ENCODE measurements at regions not wholly inside any gene's neighbourhood (a gene's known extent, or its start where the extent isn't known, plus 50 kb on each side); places are given as distances from the start of the nearest gene placed in this dataset.

DNA sequence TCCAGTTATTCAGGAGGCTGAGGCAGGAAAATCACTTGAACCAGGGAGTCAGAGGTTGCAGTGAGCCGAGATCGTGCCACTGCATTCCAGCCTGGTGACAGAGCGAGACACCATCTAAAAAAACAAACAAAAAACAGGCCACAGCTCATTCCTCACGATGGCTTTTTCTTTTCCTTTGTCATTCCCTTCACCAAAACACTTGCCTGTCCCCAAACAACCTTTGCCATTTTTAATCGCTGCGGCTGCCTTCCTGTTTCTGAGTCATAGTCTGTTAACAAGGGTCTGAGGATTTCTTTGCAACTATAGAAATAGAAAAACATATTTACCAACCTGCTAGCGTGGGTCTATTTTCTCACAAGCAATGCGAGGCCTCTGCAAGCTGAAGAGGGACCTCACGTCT, 123.0 kb upstream of the FSTL4 start:
- TF ChIP-seq, protein P1, sequence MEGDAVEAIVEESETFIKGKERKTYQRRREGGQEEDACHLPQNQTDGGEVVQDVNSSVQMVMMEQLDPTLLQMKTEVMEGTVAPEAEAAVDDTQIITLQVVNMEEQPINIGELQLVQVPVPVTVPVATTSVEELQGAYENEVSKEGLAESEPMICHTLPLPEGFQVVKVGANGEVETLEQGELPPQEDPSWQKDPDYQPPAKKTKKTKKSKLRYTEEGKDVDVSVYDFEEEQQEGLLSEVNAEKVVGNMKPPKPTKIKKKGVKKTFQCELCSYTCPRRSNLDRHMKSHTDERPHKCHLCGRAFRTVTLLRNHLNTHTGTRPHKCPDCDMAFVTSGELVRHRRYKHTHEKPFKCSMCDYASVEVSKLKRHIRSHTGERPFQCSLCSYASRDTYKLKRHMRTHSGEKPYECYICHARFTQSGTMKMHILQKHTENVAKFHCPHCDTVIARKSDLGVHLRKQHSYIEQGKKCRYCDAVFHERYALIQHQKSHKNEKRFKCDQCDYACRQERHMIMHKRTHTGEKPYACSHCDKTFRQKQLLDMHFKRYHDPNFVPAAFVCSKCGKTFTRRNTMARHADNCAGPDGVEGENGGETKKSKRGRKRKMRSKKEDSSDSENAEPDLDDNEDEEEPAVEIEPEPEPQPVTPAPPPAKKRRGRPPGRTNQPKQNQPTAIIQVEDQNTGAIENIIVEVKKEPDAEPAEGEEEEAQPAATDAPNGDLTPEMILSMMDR (IDR thresholded peaks at IDR 0.05; ENCODE audit: low read length): no peak
- no peak for TF ChIP-seq EZH2 (IDR thresholded peaks at IDR 0.05; ENCODE audit: borderline replicate concordance, low read length)

DNA sequence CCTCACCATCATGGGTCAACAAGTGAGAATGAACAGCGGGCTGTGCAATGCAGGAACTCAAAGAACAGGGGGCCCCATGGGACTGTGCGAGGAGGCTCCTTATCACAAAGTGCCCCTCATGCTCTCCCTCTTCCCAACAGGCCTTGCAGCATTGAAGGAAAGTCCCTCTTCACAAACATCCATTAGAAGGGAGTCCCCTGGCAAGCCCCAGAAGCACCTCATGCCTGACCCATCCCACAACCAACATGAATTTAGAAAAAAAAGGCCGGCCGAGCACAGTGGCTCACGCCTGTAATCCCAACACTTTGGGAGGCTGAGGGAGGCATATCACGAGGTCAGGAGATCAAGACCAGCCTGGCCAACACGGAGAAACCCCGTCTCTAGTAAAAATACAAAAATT, 122.6 kb upstream of the FSTL4 start:
- no peaks in the 10 kb centered on the region for H4K20me1 ChIP-seq (ENCODE audit: insufficient read depth, low read length)
- H3K9me3 ChIP-seq (ENCODE audit: low read length): no peaks in the 10 kb centered on the region
- H3K4me1 ChIP-seq (ENCODE audit: insufficient read depth, low read length, severe bottlenecking): no peaks in the 10 kb centered on the region
- no peak overlapping the region for H2AFZ ChIP-seq (ENCODE audit: low read length)
- no peaks in the 10 kb centered on the region for H3F3A ChIP-seq (ENCODE audit: insufficient read depth, low read length)
- H3K9ac ChIP-seq (ENCODE audit: low read length): no peak overlapping the region
- no peak for TF ChIP-seq EZH2 (IDR thresholded peaks at IDR 0.05; ENCODE audit: borderline replicate concordance, low read length)
- TF ChIP-seq, protein P1 (IDR thresholded peaks at IDR 0.05; ENCODE audit: low read length): no peak
- no peaks in the 10 kb centered on the region for H3K79me2 ChIP-seq (ENCODE audit: insufficient read depth, low read length)
- H3K36me3 ChIP-seq (ENCODE audit: insufficient read depth, low read length): no peaks in the 10 kb centered on the region
- H3K9me2 ChIP-seq (ENCODE audit: low read depth, low read length): no peaks in the 10 kb centered on the region
- no peak overlapping the region for H3K4me3 ChIP-seq (ENCODE audit: low read depth, low read length, poor library complexity, severe bottlenecking)
- H3K4me2 ChIP-seq (ENCODE audit: low read length): no peak overlapping the region
- H3K27ac ChIP-seq (ENCODE audit: low read depth, low read length, poor library complexity, severe bottlenecking): no peak overlapping the region
- no peaks in the 10 kb centered on the region; the same call in 1 of the 2 replicates for H3K27me3 ChIP-seq (ENCODE audit: insufficient read depth, low read length)

More for the DNA sequence above, 123.0 kb upstream of the FSTL4 start:
- H3K9ac ChIP-seq (ENCODE audit: low read length): no peak overlapping the region
- H3K79me2 ChIP-seq (ENCODE audit: insufficient read depth, low read length): no peaks in the 10 kb centered on the region
- H3K4me2 ChIP-seq (ENCODE audit: low read length): no peak overlapping the region
- no peaks in the 10 kb centered on the region for H3K9me3 ChIP-seq (ENCODE audit: low read length)
- no peak overlapping the region for H3K27ac ChIP-seq (ENCODE audit: low read depth, low read length, poor library complexity, severe bottlenecking)
- H3K4me1 ChIP-seq (ENCODE audit: insufficient read depth, low read length, severe bottlenecking): no peaks in the 10 kb centered on the region
- H4K20me1 ChIP-seq (ENCODE audit: insufficient read depth, low read length): no peaks in the 10 kb centered on the region
- H3K27me3 ChIP-seq (ENCODE audit: insufficient read depth, low read length): no peaks in the 10 kb centered on the region; the same call in 1 of the 2 replicates
- H3F3A ChIP-seq (ENCODE audit: insufficient read depth, low read length): no peaks in the 10 kb centered on the region
- no peaks in the 10 kb centered on the region for H3K9me2 ChIP-seq (ENCODE audit: low read depth, low read length)
- no peaks in the 10 kb centered on the region for H3K36me3 ChIP-seq (ENCODE audit: insufficient read depth, low read length)
- no peak overlapping the region for H2AFZ ChIP-seq (ENCODE audit: low read length)
- H3K4me3 ChIP-seq (ENCODE audit: low read depth, low read length, poor library complexity, severe bottlenecking): no peak overlapping the region

DNA sequence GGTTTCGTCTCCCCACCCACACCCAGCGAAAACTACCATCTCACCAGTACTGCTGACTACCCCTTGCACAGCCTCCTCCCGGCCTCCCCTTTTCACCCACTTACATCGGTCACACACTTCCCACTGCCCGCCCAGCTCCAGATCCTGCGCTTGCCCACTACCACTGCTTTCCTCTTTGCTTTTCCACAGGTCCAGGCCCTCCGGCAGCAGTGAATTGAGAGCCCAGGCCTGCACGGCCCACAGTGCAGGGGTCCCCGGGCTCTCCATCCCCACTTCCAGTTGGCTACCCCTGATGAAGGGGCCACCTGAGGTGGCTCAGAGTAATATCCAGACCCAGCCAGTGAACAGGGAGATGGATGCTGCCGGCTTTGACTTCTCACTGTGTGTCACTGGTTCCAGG, 120.2 kb upstream of the FSTL4 start:
- H3K4me3 ChIP-seq (ENCODE audit: low read depth, low read length, poor library complexity, severe bottlenecking): no peak overlapping the region
- H3K9me3 ChIP-seq (ENCODE audit: low read length): no peaks in the 10 kb centered on the region
- H3K4me1 ChIP-seq (ENCODE audit: insufficient read depth, low read length, severe bottlenecking): no peaks in the 10 kb centered on the region
- H4K20me1 ChIP-seq (ENCODE audit: insufficient read depth, low read length): no peaks in the 10 kb centered on the region
- H3K36me3 ChIP-seq (ENCODE audit: insufficient read depth, low read length): no peaks in the 10 kb centered on the region
- H3F3A ChIP-seq (ENCODE audit: insufficient read depth, low read length): no peaks in the 10 kb centered on the region
- no peak overlapping the region for H3K4me2 ChIP-seq (ENCODE audit: low read length)
- H3K9ac ChIP-seq (ENCODE audit: low read length): no peak overlapping the region
- no peaks in the 10 kb centered on the region; the same call in 1 of the 2 replicates for H3K27me3 ChIP-seq (ENCODE audit: insufficient read depth, low read length)
- H3K79me2 ChIP-seq (ENCODE audit: insufficient read depth, low read length): no peaks in the 10 kb centered on the region
- TF ChIP-seq, protein P1 (IDR thresholded peaks at IDR 0.05; ENCODE audit: low read length): no peak
- TF ChIP-seq EZH2 (IDR thresholded peaks at IDR 0.05; ENCODE audit: borderline replicate concordance, low read length): no peak
- H3K9me2 ChIP-seq (ENCODE audit: low read depth, low read length): no peaks in the 10 kb centered on the region
- H3K27ac ChIP-seq (ENCODE audit: low read depth, low read length, poor library complexity, severe bottlenecking): no peak overlapping the region
- H2AFZ ChIP-seq (ENCODE audit: low read length): no peak overlapping the region

Data from OCI-LY1 (cell line).